ENCODE measurements at regions not wholly inside any gene's neighbourhood (a gene's known extent, or its start where the extent isn't known, plus 50 kb on each side); places are given as distances from the start of the nearest gene placed in this dataset.

DNA sequence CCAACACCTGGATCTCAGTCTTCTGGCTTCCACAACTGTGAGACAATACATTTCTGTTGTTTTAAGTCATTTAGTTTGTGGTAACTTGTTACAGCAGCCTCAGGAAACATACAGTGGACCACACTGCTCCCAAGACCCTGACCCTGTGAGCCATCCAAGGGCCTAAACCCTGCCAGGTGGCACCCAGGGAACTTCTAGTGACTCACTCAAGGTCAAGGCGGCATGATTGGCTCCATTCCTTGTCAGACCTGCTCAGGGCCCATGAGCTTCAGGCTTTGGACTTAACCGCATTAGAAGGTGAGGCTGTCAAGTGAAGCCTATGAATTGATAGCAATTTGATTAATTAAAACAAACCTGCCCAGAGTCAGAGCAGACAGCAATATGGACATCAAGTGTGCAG lies 165.7 kb upstream of the MAMLD1 start:
- Mint-ChIP-seq H3K4me3 (no peak overlapping the region), H3K36me3 (ENCODE audit: low read depth) (no peaks in the 10 kb centered on the region), H3K27me3 (ENCODE audit: low read depth) (no peaks in the 10 kb centered on the region), H3K9me3 (no peaks in the 10 kb centered on the region), H3K27ac (no peak overlapping the region), H3K4me1 (ENCODE audit: low read depth) (peaks cover 5% of the 10 kb centered on the region)
- intact Hi-C loops (cut with micrococcal nuclease): no loop called here
- no peak for DNase-seq
- CTCF ChIA-PET: no interaction called here

DNA sequence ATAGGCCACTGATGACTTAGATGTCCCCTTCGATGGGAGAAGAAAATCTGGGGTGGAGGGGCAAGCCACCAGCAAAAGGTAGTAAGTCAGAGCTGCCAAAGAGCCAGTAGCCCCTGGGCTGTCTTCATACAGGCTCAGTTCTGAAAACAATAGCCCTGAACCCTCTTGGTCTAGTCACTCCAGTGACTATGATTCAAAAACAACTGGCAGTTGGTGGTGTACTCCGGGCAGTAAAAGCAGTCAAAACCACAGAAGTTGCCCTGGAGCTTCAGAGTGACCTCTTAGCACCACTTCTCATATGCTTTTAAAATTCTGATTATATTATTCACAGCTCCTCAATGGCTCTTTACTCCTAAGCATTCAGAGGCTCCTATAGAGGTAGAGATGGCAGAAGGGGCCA lies 164.3 kb upstream of the MAMLD1 start:
- H3K4me1 Mint-ChIP-seq (ENCODE audit: low read depth): peaks cover 5% of the 10 kb centered on the region
- H3K4me3 Mint-ChIP-seq: no peak overlapping the region
- H3K27me3 Mint-ChIP-seq (ENCODE audit: low read depth): no peaks in the 10 kb centered on the region
- CTCF ChIA-PET: no interaction called here
- DNase-seq: no peak
- H3K36me3 Mint-ChIP-seq (ENCODE audit: low read depth): no peaks in the 10 kb centered on the region
- intact Hi-C loops (cut with micrococcal nuclease): no loop called here
- H3K27ac Mint-ChIP-seq: no peak overlapping the region
- no peaks in the 10 kb centered on the region for H3K9me3 Mint-ChIP-seq

GRCh38 chrX:150199181-150199580 lies 163.9 kb upstream of the MAMLD1 start:
- CTCF ChIA-PET: interaction anchor here (1.2 kb wide), 1 partner anchor 20 kb away, joined by 3 read pairs; no protein-coding TSS in a partner anchor
- H3K9me3 Mint-ChIP-seq: no peaks in the 10 kb centered on the region
- H3K27ac Mint-ChIP-seq: no peak overlapping the region
- H3K27me3 Mint-ChIP-seq (ENCODE audit: low read depth): no peaks in the 10 kb centered on the region
- intact Hi-C loops (cut with micrococcal nuclease): no loop called here
- no peak for DNase-seq
- H3K4me3 Mint-ChIP-seq: no peak overlapping the region
- no peaks in the 10 kb centered on the region for H3K36me3 Mint-ChIP-seq (ENCODE audit: low read depth)
- peaks cover 5% of the 10 kb centered on the region for H3K4me1 Mint-ChIP-seq (ENCODE audit: low read depth)

- Mint-ChIP-seq H3K4me1 (ENCODE audit: low read depth) (peaks cover 5% of the 10 kb centered on the region), H3K27ac (no peak overlapping the region), H3K36me3 (ENCODE audit: low read depth) (no peaks in the 10 kb centered on the region), H3K9me3 (no peaks in the 10 kb centered on the region), H3K27me3 (ENCODE audit: low read depth) (no peaks in the 10 kb centered on the region), H3K4me3 (no peak overlapping the region)
- DNase-seq: no peak
- CTCF ChIA-PET: interaction anchor here (1.2 kb wide), 1 partner anchor 19 kb away, joined by 3 read pairs; no protein-coding TSS in a partner anchor
- intact Hi-C loops (cut with micrococcal nuclease): loop anchor here (2.0 kb wide), 1 partner anchor 165 kb away; no protein-coding TSS in a partner anchor
Observed at GRCh38 chrX:150199803-150200202, 163.3 kb upstream of the MAMLD1 start.

GRCh38 chrX:150200361-150200760 lies 162.8 kb upstream of the MAMLD1 start:
- intact Hi-C loops (cut with micrococcal nuclease): loop anchor here (2.0 kb wide), 1 partner anchor 164 kb away; no protein-coding TSS in a partner anchor
- H3K4me1 Mint-ChIP-seq (ENCODE audit: low read depth): peaks cover 5% of the 10 kb centered on the region
- DNase-seq: no peak
- no peak overlapping the region for H3K4me3 Mint-ChIP-seq
- CTCF ChIA-PET: interaction anchor here (1.2 kb wide), 1 partner anchor 19 kb away, joined by 3 read pairs; no protein-coding TSS in a partner anchor
- H3K27me3 Mint-ChIP-seq (ENCODE audit: low read depth): no peaks in the 10 kb centered on the region
- H3K9me3 Mint-ChIP-seq: no peaks in the 10 kb centered on the region
- H3K36me3 Mint-ChIP-seq (ENCODE audit: low read depth): no peaks in the 10 kb centered on the region
- H3K27ac Mint-ChIP-seq: no peak overlapping the region

- intact Hi-C loops (cut with micrococcal nuclease): loop anchor here (1.0 to 2.0 kb wide), 3 partner anchors 164 to 374 kb away; no protein-coding TSS in a partner anchor
Observed at GRCh38 chrX:150200820-150201287, 162.3 kb upstream of the MAMLD1 start.

GRCh38 chrX:150201391-150201790 lies 161.7 kb upstream of the MAMLD1 start:
- CTCF ChIA-PET: no interaction called here
- Mint-ChIP-seq H3K9me3 (no peaks in the 10 kb centered on the region), H3K4me3 (no peak overlapping the region)

More at GRCh38 chrX:150200820-150201287, 162.3 kb upstream of the MAMLD1 start:
- Mint-ChIP-seq H3K4me3 (no peak overlapping the region), H3K4me1 (ENCODE audit: low read depth) (peaks cover 5% of the 10 kb centered on the region), H3K27me3 (ENCODE audit: low read depth) (no peaks in the 10 kb centered on the region), H3K27ac (no peak overlapping the region), H3K36me3 (ENCODE audit: low read depth) (no peaks in the 10 kb centered on the region), H3K9me3 (no peaks in the 10 kb centered on the region)
- DNase-seq: peak; percentile 71
- CTCF ChIA-PET: no interaction called here

DNA sequence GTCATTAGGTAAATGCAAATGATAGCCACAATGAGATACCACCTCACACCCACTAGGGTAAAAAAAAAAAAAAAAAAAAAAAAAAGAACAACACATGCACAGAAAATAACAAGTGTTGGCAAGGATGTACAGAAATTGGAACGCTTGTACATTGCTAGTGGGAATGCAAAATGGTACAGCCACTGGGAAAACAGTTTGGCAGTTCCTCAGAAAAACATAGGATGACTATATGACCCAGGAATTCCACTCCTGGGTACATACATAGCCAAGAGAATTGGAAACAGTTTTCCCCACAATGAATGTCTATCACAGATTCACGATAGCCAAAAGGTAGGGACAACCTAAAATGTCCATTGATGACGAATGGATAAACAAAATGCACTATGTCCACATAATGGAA lies 161.3 kb upstream of the MAMLD1 start:
- DNase-seq: no peak
- intact Hi-C loops (cut with micrococcal nuclease): loop anchor here (1.0 to 2.0 kb wide), 3 partner anchors 163 to 373 kb away; no protein-coding TSS in a partner anchor
- Mint-ChIP-seq H3K9me3 (no peaks in the 10 kb centered on the region), H3K27ac (no peak overlapping the region), H3K27me3 (ENCODE audit: low read depth) (no peaks in the 10 kb centered on the region), H3K36me3 (ENCODE audit: low read depth) (no peaks in the 10 kb centered on the region), H3K4me1 (ENCODE audit: low read depth) (peaks cover 5% of the 10 kb centered on the region), H3K4me3 (no peak overlapping the region)
- CTCF ChIA-PET: no interaction called here

More at GRCh38 chrX:150201391-150201790, 161.7 kb upstream of the MAMLD1 start:
- H3K36me3 Mint-ChIP-seq (ENCODE audit: low read depth): no peaks in the 10 kb centered on the region
- H3K27ac Mint-ChIP-seq: no peak overlapping the region
- DNase-seq: no peak
- intact Hi-C loops (cut with micrococcal nuclease): loop anchor here (1.0 to 2.0 kb wide), 3 partner anchors 163 to 374 kb away; no protein-coding TSS in a partner anchor
- peaks cover 5% of the 10 kb centered on the region for H3K4me1 Mint-ChIP-seq (ENCODE audit: low read depth)
- H3K27me3 Mint-ChIP-seq (ENCODE audit: low read depth): no peaks in the 10 kb centered on the region

DNA sequence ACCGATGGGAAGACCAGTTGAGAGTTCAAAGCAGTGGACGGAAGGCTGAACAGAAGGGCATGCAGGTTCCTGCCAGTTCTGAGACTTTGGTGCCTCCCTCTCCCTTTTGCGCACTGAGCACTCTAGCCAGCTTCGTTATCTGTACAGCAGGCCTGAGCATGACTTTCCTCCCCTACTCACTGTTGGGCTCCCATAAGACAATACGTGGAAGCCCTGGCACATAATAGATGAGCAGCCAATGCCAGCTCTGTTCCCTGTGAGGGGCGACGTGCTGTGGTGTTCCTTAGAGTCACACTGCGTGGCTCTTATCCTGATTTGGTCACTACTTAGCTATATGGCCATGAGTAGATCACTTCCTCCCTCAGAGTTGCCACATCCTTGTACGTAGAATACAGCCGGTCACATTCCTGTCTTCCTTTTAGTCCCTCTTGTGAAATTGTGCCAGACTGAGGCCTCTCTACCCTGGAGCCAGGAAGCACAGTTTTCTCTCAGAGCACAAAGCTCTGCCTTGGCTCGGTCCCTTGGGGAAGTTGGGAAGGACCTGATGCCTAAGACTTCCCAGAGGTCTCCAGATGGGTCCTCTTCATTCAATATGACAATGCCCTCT lies 160.4 kb upstream of the MAMLD1 start:
- Mint-ChIP-seq H3K27ac (no peak overlapping the region), H3K27me3 (ENCODE audit: low read depth) (no peaks in the 10 kb centered on the region), H3K4me3 (no peak overlapping the region), H3K9me3 (no peaks in the 10 kb centered on the region), H3K36me3 (ENCODE audit: low read depth) (no peaks in the 10 kb centered on the region), H3K4me1 (ENCODE audit: low read depth) (peaks cover 5% of the 10 kb centered on the region)
- CTCF ChIA-PET: no interaction called here
- DNase-seq: no peak
- intact Hi-C loops (cut with micrococcal nuclease): no loop called here

GRCh38 chrX:150203248-150203645 lies 159.9 kb upstream of the MAMLD1 start:
- peaks cover 5% of the 10 kb centered on the region for H3K4me1 Mint-ChIP-seq (ENCODE audit: low read depth)
- no peaks in the 10 kb centered on the region for H3K27me3 Mint-ChIP-seq (ENCODE audit: low read depth)
- no peaks in the 10 kb centered on the region for H3K36me3 Mint-ChIP-seq (ENCODE audit: low read depth)
- H3K27ac Mint-ChIP-seq: no peak overlapping the region
- no peak for DNase-seq
- intact Hi-C loops (cut with micrococcal nuclease): no loop called here
- no peaks in the 10 kb centered on the region for H3K9me3 Mint-ChIP-seq
- no peak overlapping the region for H3K4me3 Mint-ChIP-seq
- CTCF ChIA-PET: no interaction called here

- Mint-ChIP-seq H3K9me3 (no peaks in the 10 kb centered on the region), H3K27ac (no peak overlapping the region), H3K36me3 (ENCODE audit: low read depth) (no peaks in the 10 kb centered on the region), H3K4me1 (ENCODE audit: low read depth) (peaks cover 5% of the 10 kb centered on the region), H3K4me3 (no peak overlapping the region), H3K27me3 (ENCODE audit: low read depth) (no peaks in the 10 kb centered on the region)
- DNase-seq: no peak
- CTCF ChIA-PET: no interaction called here
- intact Hi-C loops (cut with micrococcal nuclease): no loop called here
Observed at GRCh38 chrX:150205011-150205410, 158.1 kb upstream of the MAMLD1 start.

DNA sequence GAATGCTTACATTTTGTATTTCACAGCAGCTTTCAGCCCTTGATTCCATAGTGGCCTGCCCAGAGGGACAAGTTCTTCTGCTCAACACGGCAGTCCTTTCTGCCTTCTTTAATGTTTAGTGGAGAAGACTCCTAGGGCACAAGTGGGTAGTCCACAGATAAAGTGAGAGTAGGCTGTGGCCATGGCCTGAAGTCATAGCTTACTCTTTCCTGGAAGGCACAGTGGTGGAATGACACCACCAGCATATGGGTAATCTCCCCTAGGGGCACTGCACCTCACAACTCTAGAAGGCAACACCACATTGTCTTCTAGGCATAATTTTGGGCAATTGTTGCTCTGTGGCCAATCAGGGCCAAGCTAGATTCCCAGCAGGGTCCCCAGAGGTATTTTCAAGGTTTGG lies 155.4 kb upstream of the MAMLD1 start:
- Mint-ChIP-seq H3K4me1 (ENCODE audit: low read depth) (no peaks in the 10 kb centered on the region), H3K4me3 (no peak overlapping the region), H3K27ac (no peak overlapping the region), H3K36me3 (ENCODE audit: low read depth) (no peaks in the 10 kb centered on the region), H3K27me3 (ENCODE audit: low read depth) (no peaks in the 10 kb centered on the region), H3K9me3 (no peaks in the 10 kb centered on the region)
- intact Hi-C loops (cut with micrococcal nuclease): no loop called here
- no peak for DNase-seq
- CTCF ChIA-PET: no interaction called here

DNA sequence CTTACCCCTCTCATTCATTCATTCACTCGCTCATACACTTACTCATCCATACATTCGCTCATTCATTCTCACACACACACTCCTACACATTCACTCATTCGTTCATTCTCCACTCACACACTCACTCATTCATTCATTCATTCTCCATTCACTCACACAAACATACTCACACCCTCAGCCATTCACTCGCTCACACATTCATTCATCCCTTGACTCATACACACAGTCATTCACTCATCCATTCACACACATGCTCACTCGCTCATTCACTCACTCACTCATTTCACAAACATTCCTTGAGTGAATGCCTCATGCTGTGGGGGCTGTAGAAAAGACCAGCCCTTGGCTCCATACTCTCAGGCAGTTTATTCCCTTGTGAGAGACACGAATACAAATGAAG lies 151.1 kb upstream of the MAMLD1 start:
- CTCF ChIA-PET: no interaction called here
- no peaks in the 10 kb centered on the region for H3K27me3 Mint-ChIP-seq (ENCODE audit: low read depth)
- no peak overlapping the region for H3K27ac Mint-ChIP-seq

More for the DNA sequence above, 151.1 kb upstream of the MAMLD1 start:
- no peaks in the 10 kb centered on the region for H3K9me3 Mint-ChIP-seq
- no peaks in the 10 kb centered on the region for H3K36me3 Mint-ChIP-seq (ENCODE audit: low read depth)
- no peak overlapping the region for H3K4me3 Mint-ChIP-seq
- no peaks in the 10 kb centered on the region for H3K4me1 Mint-ChIP-seq (ENCODE audit: low read depth)
- DNase-seq: no peak
- intact Hi-C loops (cut with micrococcal nuclease): no loop called here
